Parathyroid adenoma (tissue), 2 donors: ENCODE measurements at regions not wholly inside any gene's neighbourhood (a gene's known extent, or its start where the extent isn't known, plus 50 kb on each side); places are given as distances from the start of the nearest gene placed in this dataset.

Experiments used
- H2AFZ ChIP-seq: fragments of 300-600 bp; sonication (generic); one replicate; pipeline ENCODE4 v1.7.0; 2017; ENCODE audit warnings: antibody characterized with exemption, mild to moderate bottlenecking
- H3K27ac ChIP-seq: fragments of 300-600 bp; sonication (generic); one replicate; pipeline ENCODE4 v1.7.0; 2017
- H3K27me3 ChIP-seq: fragments of 300-600 bp; sonication (generic); one replicate; pipeline ENCODE4 v1.7.0; 2017; ENCODE audit warnings: low read length; ENCODE audit not compliant: control insufficient read depth, insufficient read depth
- H3K36me3 ChIP-seq: fragments of 300-600 bp; sonication (generic); one replicate; pipeline ENCODE4 v1.7.0; 2017; ENCODE audit warnings: low read length; ENCODE audit not compliant: control insufficient read depth, insufficient read depth
- H3K4me1 ChIP-seq: fragments of 300-600 bp; sonication (generic); one replicate; pipeline ENCODE4 v1.7.0; 2017; ENCODE audit warnings: control low read depth
- H3K4me2 ChIP-seq: fragments of 300-600 bp; sonication (generic); one replicate; pipeline ENCODE4 v1.7.0; 2017; ENCODE audit warnings: low read length
- H3K4me3 ChIP-seq: fragments of 300-600 bp; sonication (generic); one replicate; pipeline ENCODE4 v1.7.0; 2017; ENCODE audit warnings: low read depth, low read length
- H3K79me2 ChIP-seq: fragments of 300-600 bp; sonication (generic); one replicate; pipeline ENCODE4 v1.7.0; 2017; ENCODE audit warnings: control low read depth
- H3K9ac ChIP-seq: fragments of 300-600 bp; sonication (generic); one replicate; pipeline ENCODE4 v1.7.0; 2017; ENCODE audit warnings: mild to moderate bottlenecking
- H3K9me3 ChIP-seq: fragments of 300-600 bp; sonication (generic); one replicate; pipeline ENCODE4 v1.7.0; 2017; ENCODE audit warnings: low read length; ENCODE audit not compliant: control insufficient read depth
- CTCF ChIP-seq: fragments of 300-600 bp; sonication (generic); IDR thresholded peaks from one replicate; pipeline ENCODE4 v1.7.0; 2017; ENCODE audit warnings: antibody characterized with exemption, mild to moderate bottlenecking
- donor health status: primary hyperparathyroidism.

- no peak overlapping the region for H3K9ac ChIP-seq
- no peak overlapping the region for H3K4me2 ChIP-seq
- no peak overlapping the region for H3K27ac ChIP-seq
- H3K9me3 ChIP-seq: no peaks in the 10 kb centered on the region
- H3K27me3 ChIP-seq: no peaks in the 10 kb centered on the region
- H3K36me3 ChIP-seq: no peaks in the 10 kb centered on the region
- no peak for TF ChIP-seq CTCF
- no peaks in the 10 kb centered on the region for H3K4me1 ChIP-seq
- no peak overlapping the region for H2AFZ ChIP-seq
- H3K4me3 ChIP-seq: no peak overlapping the region
- H3K79me2 ChIP-seq: no peaks in the 10 kb centered on the region
Measured at GRCh38 chr5:167745868-167746267, 545.6 kb upstream of the WWC1 start.

GRCh38 chr5:167750586-167750985 is 540.9 kb upstream of the WWC1 start:
- H3K9ac ChIP-seq: no peak overlapping the region
- H2AFZ ChIP-seq: no peak overlapping the region
- no peaks in the 10 kb centered on the region for H3K9me3 ChIP-seq
- no peaks in the 10 kb centered on the region for H3K79me2 ChIP-seq
- H3K4me2 ChIP-seq: no peak overlapping the region
- no peak for TF ChIP-seq CTCF
- H3K4me3 ChIP-seq: no peak overlapping the region
- H3K36me3 ChIP-seq: no peaks in the 10 kb centered on the region
- H3K27me3 ChIP-seq: no peaks in the 10 kb centered on the region
- H3K27ac ChIP-seq: no peak overlapping the region
- H3K4me1 ChIP-seq: no peaks in the 10 kb centered on the region

GRCh38 chr5:167752936-167753335 is 538.5 kb upstream of the WWC1 start:
- H3K27ac ChIP-seq: no peak overlapping the region
- H3K4me3 ChIP-seq: no peak overlapping the region
- no peak overlapping the region for H3K4me2 ChIP-seq
- TF ChIP-seq CTCF: no peak
- no peaks in the 10 kb centered on the region for H3K4me1 ChIP-seq
- no peak overlapping the region for H2AFZ ChIP-seq
- H3K36me3 ChIP-seq: no peaks in the 10 kb centered on the region
- H3K9ac ChIP-seq: no peak overlapping the region
- H3K27me3 ChIP-seq: no peaks in the 10 kb centered on the region
- no peaks in the 10 kb centered on the region for H3K79me2 ChIP-seq
- no peaks in the 10 kb centered on the region for H3K9me3 ChIP-seq

GRCh38 chr5:167753725-167754490 is 537.5 kb upstream of the WWC1 start:
- Histone ChIP-seq H3K4me1 (no peaks in the 10 kb centered on the region), H3K4me3 (no peak overlapping the region), H3K36me3 (no peaks in the 10 kb centered on the region), H3K9ac (no peak overlapping the region), H3K4me2 (no peak overlapping the region), H3K27me3 (no peaks in the 10 kb centered on the region), H3K9me3 (no peaks in the 10 kb centered on the region), H2AFZ (no peak overlapping the region), H3K27ac (no peak overlapping the region), H3K79me2 (no peaks in the 10 kb centered on the region)
- no peak for TF ChIP-seq CTCF

- Histone ChIP-seq H3K4me1 (no peaks in the 10 kb centered on the region), H3K27me3 (no peaks in the 10 kb centered on the region), H3K79me2 (no peaks in the 10 kb centered on the region), H3K36me3 (no peaks in the 10 kb centered on the region), H3K27ac (no peak overlapping the region), H3K4me2 (no peak overlapping the region), H2AFZ (no peak overlapping the region), H3K9me3 (no peaks in the 10 kb centered on the region), H3K9ac (no peak overlapping the region), H3K4me3 (no peak overlapping the region)
- TF ChIP-seq CTCF: no peak
Measured at GRCh38 chr5:167754501-167755021, 536.9 kb upstream of the WWC1 start.
